ENCODE measurements at regions not wholly inside any gene's neighbourhood (a gene's known extent, or its start where the extent isn't known, plus 50 kb on each side); places are given as distances from the start of the nearest gene placed in this dataset.

DNA sequence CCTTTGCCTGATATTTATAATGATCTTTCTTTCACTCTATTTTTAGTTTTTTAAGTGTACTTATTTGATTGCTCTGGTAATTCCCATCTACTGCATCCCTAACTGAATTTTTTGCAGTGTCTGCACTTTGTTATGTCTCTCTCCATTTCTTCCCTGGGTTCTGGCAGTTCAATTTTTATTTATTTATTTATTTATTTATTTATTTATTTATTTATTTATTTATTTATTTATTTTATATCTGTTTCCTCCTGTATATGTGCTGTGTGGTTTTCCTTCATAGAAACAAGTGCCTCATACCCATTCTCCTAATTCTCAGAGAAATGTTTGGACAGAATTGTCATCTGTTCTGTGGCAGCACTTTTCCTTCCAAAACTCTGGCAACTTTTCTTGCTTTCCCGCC, 2370.8 kb upstream of the WWC1 start:
- ATAC-seq = no peak
- no peak for TF ChIP-seq TOX (CRISPR knock-in tag; IDR thresholded peaks at IDR 0.05; ENCODE audit: borderline replicate concordance)
- no peak for TF ChIP-seq CREB5 (CRISPR knock-in tag; IDR thresholded peaks at IDR 0.05; ENCODE audit: low read depth)
- TF ChIP-seq BACH2 (CRISPR knock-in tag; IDR thresholded peaks at IDR 0.05; ENCODE audit: borderline replicate concordance) = no peak

- TF ChIP-seq ZNF8 (CRISPR knock-in tag; IDR thresholded peaks at IDR 0.05) (no peak), ZFP30 (CRISPR knock-in tag; IDR thresholded peaks at IDR 0.05) (no peak), ZC3H10 (CRISPR knock-in tag; IDR thresholded peaks at IDR 0.05) (no peak), TSHZ2 (CRISPR knock-in tag; IDR thresholded peaks at IDR 0.05) (no peak), ISL1 (CRISPR knock-in tag; IDR thresholded peaks at IDR 0.05) (no peak), ARNTL (CRISPR knock-in tag; IDR thresholded peaks at IDR 0.05; ENCODE audit: borderline replicate concordance, low read depth) (no peak), BACH2 (CRISPR knock-in tag; IDR thresholded peaks at IDR 0.05; ENCODE audit: borderline replicate concordance) (no peak), ZNF70 (CRISPR knock-in tag; IDR thresholded peaks at IDR 0.05) (no peak), CSDC2 (CRISPR knock-in tag; IDR thresholded peaks at IDR 0.05) (no peak), ESRRG (CRISPR knock-in tag; IDR thresholded peaks at IDR 0.05) (no peak), PATZ1 (CRISPR knock-in tag; IDR thresholded peaks at IDR 0.05; ENCODE audit: borderline replicate concordance) (no peak), ZNF565 (CRISPR knock-in tag; conservative IDR thresholded peaks at IDR 0.05; ENCODE audit: low read depth) (no peak), OSR1 (CRISPR knock-in tag; IDR thresholded peaks at IDR 0.05) (no peak), CREB5 (CRISPR knock-in tag; IDR thresholded peaks at IDR 0.05; ENCODE audit: low read depth) (no peak), TOX (CRISPR knock-in tag; IDR thresholded peaks at IDR 0.05; ENCODE audit: borderline replicate concordance) (no peak), PPARA (CRISPR knock-in tag; IDR thresholded peaks at IDR 0.05; ENCODE audit: borderline replicate concordance) (no peak), GLIS3 (CRISPR knock-in tag; IDR thresholded peaks at IDR 0.05) (no peak)
- ATAC-seq = no peak
Observed at GRCh38 chr5:165928971-165929370, 2362.5 kb upstream of the WWC1 start.

GRCh38 chr5:165940541-165940940, 2350.9 kb upstream of the WWC1 start:
- no peak for ATAC-seq

GRCh38 chr5:165956854-165957253, 2334.6 kb upstream of the WWC1 start:
- no peak for ATAC-seq
- TF ChIP-seq, protein P1, sequence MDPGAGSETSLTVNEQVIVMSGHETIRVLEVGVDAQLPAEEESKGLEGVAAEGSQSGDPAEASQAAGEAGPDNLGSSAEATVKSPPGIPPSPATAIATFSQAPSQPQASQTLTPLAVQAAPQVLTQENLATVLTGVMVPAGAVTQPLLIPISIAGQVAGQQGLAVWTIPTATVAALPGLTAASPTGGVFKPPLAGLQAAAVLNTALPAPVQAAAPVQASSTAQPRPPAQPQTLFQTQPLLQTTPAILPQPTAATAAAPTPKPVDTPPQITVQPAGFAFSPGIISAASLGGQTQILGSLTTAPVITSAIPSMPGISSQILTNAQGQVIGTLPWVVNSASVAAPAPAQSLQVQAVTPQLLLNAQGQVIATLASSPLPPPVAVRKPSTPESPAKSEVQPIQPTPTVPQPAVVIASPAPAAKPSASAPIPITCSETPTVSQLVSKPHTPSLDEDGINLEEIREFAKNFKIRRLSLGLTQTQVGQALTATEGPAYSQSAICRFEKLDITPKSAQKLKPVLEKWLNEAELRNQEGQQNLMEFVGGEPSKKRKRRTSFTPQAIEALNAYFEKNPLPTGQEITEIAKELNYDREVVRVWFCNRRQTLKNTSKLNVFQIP (CRISPR knock-in tag; IDR thresholded peaks at IDR 0.05; ENCODE audit: borderline replicate concordance, low read depth) = no peak

More at GRCh38 chr5:165940541-165940940, 2350.9 kb upstream of the WWC1 start:
- no peak for TF ChIP-seq ZC3H10 (CRISPR knock-in tag; IDR thresholded peaks at IDR 0.05)
- TF ChIP-seq CREB5 (CRISPR knock-in tag; IDR thresholded peaks at IDR 0.05; ENCODE audit: low read depth) = no peak
- no peak for TF ChIP-seq ZNF565 (CRISPR knock-in tag; conservative IDR thresholded peaks at IDR 0.05; ENCODE audit: low read depth)

All from SK-N-SH treated with all-trans-retinoic acid at 6 μM for 48 hours (cell line).